ENCODE measurements at regions not wholly inside any gene's neighbourhood (a gene's known extent, or its start where the extent isn't known, plus 50 kb on each side); places are given as distances from the start of the nearest gene placed in this dataset.
"Not testable (repeated sequence)": the region's sequence is repeated elsewhere in the genome, so short reads cannot be mapped to it uniquely, and the experiment has no call there.

- POLR2A ChIA-PET: no interaction called here
- CTCF ChIA-PET: no interaction called here
- Mint-ChIP-seq H3K27me3 (no peaks in the 10 kb centered on the region), H3K4me1 (ENCODE audit: low read depth) (no peaks in the 10 kb centered on the region), H3K36me3 (ENCODE audit: low read depth) (no peaks in the 10 kb centered on the region), H3K9me3 (no peaks in the 10 kb centered on the region), H3K4me3 (no peak overlapping the region), H3K27ac (no peak overlapping the region)
- DNase-seq (no peak), ATAC-seq (no peak)
- no peak for TF ChIP-seq CTCF (IDR thresholded peaks at IDR 0.05)
- intact Hi-C loops (cut with micrococcal nuclease): no loop called here
Measured at GRCh38 chrX:77017093-77017492, 430.1 kb upstream of the FGF16 start.

DNA sequence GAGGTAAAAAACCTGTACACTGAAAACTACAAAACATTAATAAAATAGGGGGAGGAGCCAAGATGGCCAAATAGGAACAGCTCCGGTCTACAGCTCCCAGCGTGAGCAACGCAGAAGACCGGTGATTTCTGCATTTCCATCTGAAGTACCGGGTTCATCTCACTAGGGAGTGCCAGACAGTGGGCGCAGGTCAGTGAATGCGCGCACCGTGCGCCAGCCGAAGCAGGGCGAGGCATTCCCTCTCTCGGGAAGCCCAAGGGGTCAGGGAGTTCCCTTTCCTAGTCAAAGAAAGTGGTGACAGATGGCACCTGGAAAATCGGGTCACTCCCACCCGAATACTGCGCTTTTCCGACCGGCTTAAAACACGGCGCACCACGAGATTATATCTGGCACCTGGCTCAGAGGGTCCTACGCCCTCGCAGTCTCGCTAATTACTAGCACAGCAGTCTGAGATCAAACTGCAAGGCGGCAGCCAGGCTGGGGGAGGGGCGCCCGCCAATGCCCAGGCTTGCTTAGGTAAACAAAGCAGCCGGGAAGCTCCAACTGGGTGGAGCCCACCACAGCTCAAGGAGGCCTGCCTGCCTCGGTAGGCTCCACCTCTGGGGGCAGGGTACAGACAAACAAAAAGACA lies 400.9 kb upstream of the FGF16 start:
- intact Hi-C loops (cut with micrococcal nuclease); H3K27me3 Mint-ChIP-seq; ATAC-seq; H3K27ac Mint-ChIP-seq; H3K9me3 Mint-ChIP-seq; H3K36me3 Mint-ChIP-seq (ENCODE audit: low read depth); H3K4me1 Mint-ChIP-seq (ENCODE audit: low read depth); POLR2A ChIA-PET; CTCF ChIA-PET: not testable (repeated sequence)
- H3K4me3 Mint-ChIP-seq: peak overlapping the region; percentile 24
- DNase-seq: peak; percentile 7

GRCh38 chrX:77060572-77060971 lies 386.6 kb upstream of the FGF16 start:
- ATAC-seq: no peak
- intact Hi-C loops (cut with micrococcal nuclease): no loop called here
- no peaks in the 10 kb centered on the region for H3K4me1 Mint-ChIP-seq (ENCODE audit: low read depth)
- CTCF ChIA-PET: no interaction called here
- no peaks in the 10 kb centered on the region for H3K36me3 Mint-ChIP-seq (ENCODE audit: low read depth)
- POLR2A ChIA-PET: no interaction called here
- no peaks in the 10 kb centered on the region for H3K9me3 Mint-ChIP-seq
- DNase-seq: no peak
- no peaks in the 10 kb centered on the region for H3K27me3 Mint-ChIP-seq
- H3K4me3 Mint-ChIP-seq: no peak overlapping the region
- no peak overlapping the region for H3K27ac Mint-ChIP-seq
- no peak for TF ChIP-seq CTCF (IDR thresholded peaks at IDR 0.05)

- no peaks in the 10 kb centered on the region for H3K36me3 Mint-ChIP-seq (ENCODE audit: low read depth)
- ATAC-seq (no peak), DNase-seq (no peak)
- intact Hi-C loops (cut with micrococcal nuclease): no loop called here
- POLR2A ChIA-PET: no interaction called here
- H3K27me3 Mint-ChIP-seq: no peaks in the 10 kb centered on the region
- CTCF ChIA-PET: no interaction called here
- no peaks in the 10 kb centered on the region for H3K4me1 Mint-ChIP-seq (ENCODE audit: low read depth)
- H3K9me3 Mint-ChIP-seq: no peaks in the 10 kb centered on the region
- no peak overlapping the region for H3K4me3 Mint-ChIP-seq
- no peak for TF ChIP-seq CTCF (IDR thresholded peaks at IDR 0.05)
- H3K27ac Mint-ChIP-seq: no peak overlapping the region
Measured at GRCh38 chrX:77061022-77061421, 386.2 kb upstream of the FGF16 start.

DNA sequence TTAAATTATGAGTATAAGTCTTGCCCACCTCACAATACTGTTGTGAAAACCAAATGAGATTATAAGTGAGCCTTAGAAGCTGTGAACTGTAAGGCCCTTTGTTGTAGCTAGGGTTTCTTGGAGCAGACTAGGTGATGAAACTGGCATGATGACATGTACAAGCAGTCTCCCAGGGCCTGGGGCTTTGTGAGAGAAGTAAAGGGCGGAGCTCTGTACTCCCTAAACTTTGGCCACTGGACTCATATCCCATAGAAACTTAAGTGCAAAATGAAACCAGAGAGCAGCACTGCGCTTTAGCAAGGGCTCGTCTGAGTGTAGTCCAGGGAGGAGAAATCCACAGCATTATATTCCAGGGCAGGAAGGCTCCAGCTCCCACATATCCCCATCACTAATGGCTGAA lies 385.6 kb upstream of the FGF16 start:
- ATAC-seq: no peak
- H3K27me3 Mint-ChIP-seq: no peaks in the 10 kb centered on the region

More for the DNA sequence above, 385.6 kb upstream of the FGF16 start:
- DNase-seq: no peak
- H3K36me3 Mint-ChIP-seq (ENCODE audit: low read depth): no peaks in the 10 kb centered on the region
- no peaks in the 10 kb centered on the region for H3K4me1 Mint-ChIP-seq (ENCODE audit: low read depth)
- H3K4me3 Mint-ChIP-seq: no peak overlapping the region
- H3K9me3 Mint-ChIP-seq: no peaks in the 10 kb centered on the region
- ChIA-PET CTCF (no interaction called here), POLR2A (no interaction called here)
- intact Hi-C loops (cut with micrococcal nuclease): no loop called here
- no peak overlapping the region for H3K27ac Mint-ChIP-seq
- no peak for TF ChIP-seq CTCF (IDR thresholded peaks at IDR 0.05)

All from activated CD8-positive, alpha-beta T cell treated with anti-CD3 and anti-CD28 coated beads for 36 hours (primary cell).